OCI-LY7 (cell line): ENCODE measurements at regions not wholly inside any gene's neighbourhood (a gene's known extent, or its start where the extent isn't known, plus 50 kb on each side); places are given as distances from the start of the nearest gene placed in this dataset.

ENCODE experiments used
- CTCF ChIP-seq: fragments of 200-600 bp; sonication (generic); conservative IDR thresholded peaks from 2 replicates; pipeline ENCODE4 v1.5.1; 2014; ENCODE audit warnings: mild to moderate bottlenecking, antibody characterized with exemption, low read length, moderate library complexity, mixed read lengths
- EZH2phosphoT487 ChIP-seq: fragments of 200-600 bp; sonication (generic); IDR thresholded peaks from 2 replicates; pipeline ENCODE4 v1.6.1; 2018; ENCODE audit warnings: low read depth, borderline replicate concordance, mild to moderate bottlenecking, mixed run types, antibody characterized with exemption, low read length, moderate library complexity, mixed read lengths

GRCh38 chr12:88361493-88361892 lies 218.8 kb downstream of the KITLG start:
- TF ChIP-seq CTCF, result no peak
- no peak for TF ChIP-seq EZH2phosphoT487
